SH-SY5Y (cell line): ENCODE measurements at regions not wholly inside any gene's neighbourhood (a gene's known extent, or its start where the extent isn't known, plus 50 kb on each side); places are given as distances from the start of the nearest gene placed in this dataset.

Source experiments
- GATA2 ChIP-seq: IDR thresholded peaks from 2 replicates; pipeline ENCODE4 v1.6.1; 2011; ENCODE audit warnings: mild to moderate bottlenecking, low read depth, low read length
- GATA3 ChIP-seq: IDR thresholded peaks from 2 replicates; pipeline ENCODE4 v1.6.1; 2011; ENCODE audit warnings: low read depth, mild to moderate bottlenecking, low read length, moderate library complexity

GRCh38 chr5:158313027-158313732, 454.2 kb upstream of the CLINT1 start:
- no peak for TF ChIP-seq GATA2
- no peak for TF ChIP-seq GATA3
